ENCODE measurements at regions not wholly inside any gene's neighbourhood (a gene's known extent, or its start where the extent isn't known, plus 50 kb on each side); places are given as distances from the start of the nearest gene placed in this dataset.

DNA sequence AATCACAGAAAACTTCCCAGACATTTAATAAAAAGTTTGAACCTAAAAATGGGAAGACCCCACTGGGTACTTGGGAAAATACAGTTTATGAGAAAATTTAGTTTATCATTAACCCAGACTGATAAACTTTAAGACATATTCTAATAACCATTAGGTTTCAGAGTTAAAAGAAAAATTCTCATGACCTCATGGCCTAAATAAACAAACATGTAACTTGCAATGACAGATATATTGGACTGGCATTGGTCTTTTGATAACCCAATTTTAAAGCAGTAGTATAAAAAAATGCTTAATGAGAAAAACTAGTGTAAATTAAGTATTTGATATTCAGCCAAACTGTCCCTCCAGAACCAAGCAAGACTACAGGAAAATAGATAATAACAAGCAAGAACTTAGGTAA lies 67.0 kb upstream of the ZNF804B start:
- POLR2A ChIA-PET = no interaction called here
- Histone ChIP-seq H3K4me3 (ENCODE audit: low read depth, low read length) (no peak overlapping the region), H3K36me3 (ENCODE audit: control insufficient read depth in 2 of 2, insufficient read depth in 1 of 2, low read length in 2 of 2) (no peaks in the 10 kb centered on the region), H3K9me3 (ENCODE audit: control insufficient read depth, insufficient read depth, low read depth, low read length) (no peaks in the 10 kb centered on the region), H3K27ac (ENCODE audit: extremely low read depth, low read depth, low read length) (no peak overlapping the region), H3K4me1 (ENCODE audit: control insufficient read depth, insufficient read depth, low read length) (no peaks in the 10 kb centered on the region)
- CTCF ChIA-PET = no interaction called here
- TF ChIP-seq, protein P1, sequence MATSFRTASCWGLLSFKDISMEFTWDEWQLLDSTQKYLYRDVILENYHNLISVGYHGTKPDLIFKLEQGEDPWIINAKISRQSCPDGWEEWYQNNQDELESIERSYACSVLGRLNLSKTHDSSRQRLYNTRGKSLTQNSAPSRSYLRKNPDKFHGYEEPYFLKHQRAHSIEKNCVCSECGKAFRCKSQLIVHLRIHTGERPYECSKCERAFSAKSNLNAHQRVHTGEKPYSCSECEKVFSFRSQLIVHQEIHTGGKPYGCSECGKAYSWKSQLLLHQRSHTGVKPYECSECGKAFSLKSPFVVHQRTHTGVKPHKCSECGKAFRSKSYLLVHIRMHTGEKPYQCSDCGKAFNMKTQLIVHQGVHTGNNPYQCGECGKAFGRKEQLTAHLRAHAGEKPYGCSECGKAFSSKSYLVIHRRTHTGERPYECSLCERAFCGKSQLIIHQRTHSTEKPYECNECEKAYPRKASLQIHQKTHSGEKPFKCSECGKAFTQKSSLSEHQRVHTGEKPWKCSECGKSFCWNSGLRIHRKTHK (tag by site-specific recombination; IDR thresholded peaks at IDR 0.05) = no peak
- TF ChIP-seq ZNF776 (tag by site-specific recombination; IDR thresholded peaks at IDR 0.05; ENCODE audit: borderline replicate concordance) = no peak

DNA sequence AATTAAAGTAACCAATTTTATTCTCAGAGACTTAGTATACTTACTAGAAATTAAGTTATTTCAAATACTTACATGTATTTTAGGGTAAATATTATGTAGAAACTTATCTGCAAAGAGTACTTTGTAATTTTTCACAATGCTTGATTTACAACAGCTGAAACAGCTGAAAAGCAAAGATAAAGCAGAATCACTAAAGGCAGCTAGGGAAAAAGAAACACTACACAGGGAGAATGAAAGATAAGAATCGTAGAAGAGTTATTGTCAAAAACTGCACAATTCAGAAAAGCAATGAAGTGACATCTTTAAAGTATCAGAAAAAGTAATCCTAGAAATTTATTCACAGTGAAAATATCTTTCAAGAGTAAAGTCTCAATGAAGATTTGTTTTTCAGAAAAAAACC lies 69.7 kb upstream of the ZNF804B start:
- no peak overlapping the region for H3K27ac ChIP-seq (ENCODE audit: extremely low read depth, low read depth, low read length)
- POLR2A ChIA-PET = no interaction called here
- H3K9me3 ChIP-seq (ENCODE audit: control insufficient read depth, insufficient read depth, low read depth, low read length) = no peaks in the 10 kb centered on the region
- CTCF ChIA-PET = no interaction called here
- TF ChIP-seq RBAK (tag by site-specific recombination; IDR thresholded peaks at IDR 0.05) (no peak), HOXD13 (CRISPR knock-in tag; IDR thresholded peaks at IDR 0.05; ENCODE audit: borderline replicate concordance) (no peak), ZSCAN23 (tag by site-specific recombination; IDR thresholded peaks at IDR 0.05) (no peak), ZSCAN30 (tag by site-specific recombination; IDR thresholded peaks at IDR 0.05) (no peak), ZNF626 (tag by site-specific recombination; IDR thresholded peaks at IDR 0.05) (no peak), ZNF354C (tag by site-specific recombination; IDR thresholded peaks at IDR 0.05; ENCODE audit: borderline replicate concordance, low read depth) (no peak), ZNF654 (tag by site-specific recombination; IDR thresholded peaks at IDR 0.05; ENCODE audit: low read depth) (no peak), ZNF174 (tag by site-specific recombination; IDR thresholded peaks at IDR 0.05) (no peak), ZNF777 (tag by site-specific recombination; IDR thresholded peaks at IDR 0.05; ENCODE audit: borderline replicate concordance) (no peak), ZBTB48 (tag by site-specific recombination; IDR thresholded peaks at IDR 0.05) (no peak), ZBTB26 (tag by site-specific recombination; optimal IDR thresholded peaks at IDR 0.05) (no peak), ZNF391 (tag by site-specific recombination; IDR thresholded peaks at IDR 0.05; ENCODE audit: borderline replicate concordance, low read depth) (no peak)
- TF ChIP-seq, protein P2, sequence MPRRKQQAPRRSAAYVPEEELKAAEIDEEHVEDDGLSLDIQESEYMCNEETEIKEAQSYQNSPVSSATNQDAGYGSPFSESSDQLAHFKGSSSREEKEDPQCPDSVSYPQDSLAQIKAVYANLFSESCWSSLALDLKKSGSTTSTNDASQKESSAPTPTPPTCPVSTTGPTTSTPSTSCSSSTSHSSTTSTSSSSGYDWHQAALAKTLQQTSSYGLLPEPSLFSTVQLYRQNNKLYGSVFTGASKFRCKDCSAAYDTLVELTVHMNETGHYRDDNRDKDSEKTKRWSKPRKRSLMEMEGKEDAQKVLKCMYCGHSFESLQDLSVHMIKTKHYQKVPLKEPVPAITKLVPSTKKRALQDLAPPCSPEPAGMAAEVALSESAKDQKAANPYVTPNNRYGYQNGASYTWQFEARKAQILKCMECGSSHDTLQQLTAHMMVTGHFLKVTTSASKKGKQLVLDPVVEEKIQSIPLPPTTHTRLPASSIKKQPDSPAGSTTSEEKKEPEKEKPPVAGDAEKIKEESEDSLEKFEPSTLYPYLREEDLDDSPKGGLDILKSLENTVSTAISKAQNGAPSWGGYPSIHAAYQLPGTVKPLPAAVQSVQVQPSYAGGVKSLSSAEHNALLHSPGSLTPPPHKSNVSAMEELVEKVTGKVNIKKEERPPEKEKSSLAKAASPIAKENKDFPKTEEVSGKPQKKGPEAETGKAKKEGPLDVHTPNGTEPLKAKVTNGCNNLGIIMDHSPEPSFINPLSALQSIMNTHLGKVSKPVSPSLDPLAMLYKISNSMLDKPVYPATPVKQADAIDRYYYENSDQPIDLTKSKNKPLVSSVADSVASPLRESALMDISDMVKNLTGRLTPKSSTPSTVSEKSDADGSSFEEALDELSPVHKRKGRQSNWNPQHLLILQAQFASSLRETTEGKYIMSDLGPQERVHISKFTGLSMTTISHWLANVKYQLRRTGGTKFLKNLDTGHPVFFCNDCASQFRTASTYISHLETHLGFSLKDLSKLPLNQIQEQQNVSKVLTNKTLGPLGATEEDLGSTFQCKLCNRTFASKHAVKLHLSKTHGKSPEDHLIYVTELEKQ (tag by site-specific recombination; IDR thresholded peaks at IDR 0.05; ENCODE audit: borderline replicate concordance) = no peak
- H3K4me3 ChIP-seq (ENCODE audit: low read depth, low read length) = no peak overlapping the region
- no peaks in the 10 kb centered on the region for H3K4me1 ChIP-seq (ENCODE audit: control insufficient read depth, insufficient read depth, low read length)
- H3K36me3 ChIP-seq (ENCODE audit: control insufficient read depth in 2 of 2, insufficient read depth in 1 of 2, low read length in 2 of 2) = no peaks in the 10 kb centered on the region

DNA sequence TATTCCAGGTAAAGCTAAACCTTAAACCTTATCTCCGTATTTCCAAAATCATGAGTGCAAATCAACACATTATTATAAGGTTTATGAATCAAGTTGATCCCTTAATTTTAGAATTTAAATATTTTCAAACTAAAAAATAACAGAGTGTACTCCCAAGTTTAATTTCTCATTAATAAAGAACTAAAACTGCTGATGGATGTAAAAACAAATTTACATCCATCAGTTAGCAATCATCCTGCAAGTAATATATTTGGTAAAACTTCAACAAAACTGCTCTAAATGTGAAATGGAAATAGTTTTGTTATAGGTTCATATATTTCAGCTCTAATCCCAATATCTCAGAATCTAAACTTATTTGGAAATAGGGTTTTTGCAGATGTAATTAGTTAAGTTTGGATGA lies 71.3 kb upstream of the ZNF804B start:
- no peak overlapping the region for H3K4me3 ChIP-seq (ENCODE audit: low read depth, low read length)
- no peak for TF ChIP-seq ZNF677 (tag by site-specific recombination; IDR thresholded peaks at IDR 0.05)
- TF ChIP-seq ZFP3 (tag by site-specific recombination; IDR thresholded peaks at IDR 0.05; ENCODE audit: low read depth) = no peak
- TF ChIP-seq ZNF639 (tag by site-specific recombination; IDR thresholded peaks at IDR 0.05) = no peak
- TF ChIP-seq, protein P1 (tag by site-specific recombination; IDR thresholded peaks at IDR 0.05) = no peak
- TF ChIP-seq SP2 (tag by site-specific recombination; IDR thresholded peaks at IDR 0.05) = no peak
- no peak overlapping the region for H3K27ac ChIP-seq (ENCODE audit: extremely low read depth, low read depth, low read length)
- POLR2A ChIA-PET = no interaction called here
- no peaks in the 10 kb centered on the region for H3K9me3 ChIP-seq (ENCODE audit: control insufficient read depth, insufficient read depth, low read depth, low read length)
- no peaks in the 10 kb centered on the region for H3K4me1 ChIP-seq (ENCODE audit: control insufficient read depth, insufficient read depth, low read length)
- H3K36me3 ChIP-seq (ENCODE audit: control insufficient read depth in 2 of 2, insufficient read depth in 1 of 2, low read length in 2 of 2) = no peaks in the 10 kb centered on the region
- CTCF ChIA-PET = no interaction called here
